ENCODE measurements at regions not wholly inside any gene's neighbourhood (a gene's known extent, or its start where the extent isn't known, plus 50 kb on each side); places are given as distances from the start of the nearest gene placed in this dataset.
A peak's percentile ranks its signal among the peaks of the same experiment; 100 is the strongest.

DNA sequence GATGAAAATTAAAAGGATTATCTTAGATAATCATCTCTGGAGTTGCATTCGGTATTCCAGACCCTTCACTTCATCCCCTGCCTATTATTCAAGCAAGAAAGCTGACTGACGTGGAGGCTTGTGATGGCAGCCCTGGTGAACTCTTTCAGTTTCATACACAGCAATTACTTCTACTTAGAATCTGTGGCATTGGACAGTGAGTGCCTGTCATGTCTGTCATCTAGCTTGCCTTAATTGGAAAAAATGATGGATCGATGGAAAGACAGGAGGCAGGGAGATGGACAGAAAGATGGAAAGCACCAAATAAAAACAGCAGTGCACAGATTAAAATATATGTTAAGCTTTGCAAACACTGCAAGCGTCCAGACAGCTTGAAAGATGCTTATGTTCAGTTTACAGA is 1371.0 kb upstream of the CDH6 start:
- H2BK120ac ChIP-seq (replicated peaks; ENCODE audit: low read depth, low read length), result no peak overlapping the region
- H3K18ac ChIP-seq (ENCODE audit: extremely low read depth, low read length), result no peak overlapping the region
- H3K23ac ChIP-seq (ENCODE audit: insufficient read length), result no peak overlapping the region
- DNase-seq (ENCODE audit: low read depth in 1 of 2, low spot score in 2 of 2), result no peak
- peak overlapping the region; percentile 21; the same call in 1 of the 2 replicates for H2AFZ ChIP-seq (ENCODE audit: low read length)
- no peak overlapping the region for H2BK5ac ChIP-seq (ENCODE audit: low read depth, low read length)
- no peak overlapping the region for H4K91ac ChIP-seq (replicated peaks; ENCODE audit: insufficient read length, low read length)
- H3K27ac ChIP-seq (ENCODE audit: low read depth, low read length), result no peak overlapping the region
- H3K27me3 ChIP-seq (replicated peaks in 1 of 4; ENCODE audit: control insufficient read depth in 3 of 4, extremely low read depth in 1 of 4, insufficient read depth in 3 of 4, low read length in 3 of 4), result no peaks in the 10 kb centered on the region
- no peak overlapping the region for H2BK15ac ChIP-seq (ENCODE audit: low read length)
- H3K4ac ChIP-seq (replicated peaks; ENCODE audit: insufficient read length, low read depth, low read length), result no peak overlapping the region
- no peaks in the 10 kb centered on the region for H3K23me2 ChIP-seq (ENCODE audit: low read depth, low read length)
- H4K5ac ChIP-seq (ENCODE audit: insufficient read length, low read depth, low read length), result no peak overlapping the region
- no peak overlapping the region for H2AK5ac ChIP-seq (ENCODE audit: low read depth, low read length)
- no peaks in the 10 kb centered on the region for H3K9me3 ChIP-seq (ENCODE audit: insufficient read depth in 2 of 2, low read depth in 1 of 2, low read length in 1 of 2)
- H3K4me2 ChIP-seq (ENCODE audit: insufficient read depth in 1 of 2, low read depth in 2 of 2, low read length in 2 of 2), result no peak overlapping the region
- no peak overlapping the region for H3K14ac ChIP-seq (ENCODE audit: insufficient read length)
- no peak overlapping the region for H4K8ac ChIP-seq (ENCODE audit: extremely low read depth, insufficient read depth, low read length)
- no peak overlapping the region for H2BK20ac ChIP-seq (ENCODE audit: low read length)
- no peaks in the 10 kb centered on the region for H3K79me2 ChIP-seq (ENCODE audit: control insufficient read depth in 1 of 2, insufficient read depth in 2 of 2, low read length in 2 of 2)
- no peaks in the 10 kb centered on the region for H3K36me3 ChIP-seq (ENCODE audit: control insufficient read depth in 2 of 4, insufficient read depth in 4 of 4, low read length in 3 of 4)
- H4K20me1 ChIP-seq (replicated peaks in 1 of 2; ENCODE audit: control insufficient read depth in 1 of 2, insufficient read depth in 2 of 2, low read length in 2 of 2), result peaks cover 0 to 2% of the 10 kb centered on the region in 2 experiments
- no peak for FAIRE-seq
- POLR2A ChIA-PET (ENCODE audit: partially characterized antibody), result no interaction called here
- no peak for TF ChIP-seq NANOG (IDR thresholded peaks at IDR 0.05; ENCODE audit: insufficient read depth, low read depth, low read length, poor library complexity, severe bottlenecking)
- no peak for TF ChIP-seq SRF (IDR thresholded peaks at IDR 0.05; ENCODE audit: low read depth, low read length)
- TF ChIP-seq, protein P1, sequence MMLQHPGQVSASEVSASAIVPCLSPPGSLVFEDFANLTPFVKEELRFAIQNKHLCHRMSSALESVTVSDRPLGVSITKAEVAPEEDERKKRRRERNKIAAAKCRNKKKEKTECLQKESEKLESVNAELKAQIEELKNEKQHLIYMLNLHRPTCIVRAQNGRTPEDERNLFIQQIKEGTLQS (IDR thresholded peaks at IDR 0.05; ENCODE audit: insufficient read depth, low read depth, low read length), result no peak
- TF ChIP-seq TBP (IDR thresholded peaks at IDR 0.05; ENCODE audit: low read depth, low read length), result no peak
- TF ChIP-seq SP4 (IDR thresholded peaks at IDR 0.05; ENCODE audit: low read length), result no peak
- TF ChIP-seq, protein P2, sequence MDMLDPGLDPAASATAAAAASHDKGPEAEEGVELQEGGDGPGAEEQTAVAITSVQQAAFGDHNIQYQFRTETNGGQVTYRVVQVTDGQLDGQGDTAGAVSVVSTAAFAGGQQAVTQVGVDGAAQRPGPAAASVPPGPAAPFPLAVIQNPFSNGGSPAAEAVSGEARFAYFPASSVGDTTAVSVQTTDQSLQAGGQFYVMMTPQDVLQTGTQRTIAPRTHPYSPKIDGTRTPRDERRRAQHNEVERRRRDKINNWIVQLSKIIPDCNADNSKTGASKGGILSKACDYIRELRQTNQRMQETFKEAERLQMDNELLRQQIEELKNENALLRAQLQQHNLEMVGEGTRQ (IDR thresholded peaks at IDR 0.05; ENCODE audit: low read length), result no peak
- TF ChIP-seq RXRA (IDR thresholded peaks at IDR 0.05; ENCODE audit: insufficient read depth, low read depth, low read length), result no peak
- no peak for TF ChIP-seq PHF8 (conservative IDR thresholded peaks at IDR 0.05; ENCODE audit: low read depth, low read length)
- no peak for TF ChIP-seq CREB1 (IDR thresholded peaks at IDR 0.05)
- no peak for TF ChIP-seq GABPA (IDR thresholded peaks at IDR 0.05; ENCODE audit: borderline replicate concordance, insufficient read depth, low read length)
- no peaks in the 10 kb centered on the region for H3K4me1 ChIP-seq (replicated peaks in 1 of 4; ENCODE audit: control insufficient read depth in 3 of 4, insufficient read depth in 4 of 4, low read length in 3 of 4)
- CTCF ChIA-PET (ENCODE audit: partially characterized antibody), result no interaction called here
- no peak overlapping the region for H2BK12ac ChIP-seq (ENCODE audit: low read depth, low read length)
- 91% methylated on average over 4 of the region's 4 CpGs; no CpG with 5 or more reads in 1 of the 2 experiments for WGBS, 2 experiments (ENCODE audit: extremely low coverage in 1 of 2, insufficient coverage in 1 of 2, insufficient read length in 1 of 2, insufficient replicate concordance in 2 of 2, low coverage in 1 of 2, low lambda C conversion rate in 2 of 2, missing lambda C conversion rate in 1 of 2)
- H3K9ac ChIP-seq (replicated peaks in 1 of 4; ENCODE audit: extremely low read depth in 1 of 4, low read depth in 3 of 4, low read length in 3 of 4), result no peak overlapping the region
- no peak overlapping the region for H3K56ac ChIP-seq (replicated peaks; ENCODE audit: insufficient read length, low read depth, low read length)
- no peaks in the 10 kb centered on the region for H3K79me1 ChIP-seq (ENCODE audit: low read depth, low read length)
- no peak overlapping the region for H3K4me3 ChIP-seq (ENCODE audit: extremely low read depth in 1 of 4, insufficient read depth in 2 of 4, low read depth in 3 of 4, low read length in 4 of 4)

Data from H1 (cell line).